ENCODE measurements at regions not wholly inside any gene's neighbourhood (a gene's known extent, or its start where the extent isn't known, plus 50 kb on each side); places are given as distances from the start of the nearest gene placed in this dataset.

DNA sequence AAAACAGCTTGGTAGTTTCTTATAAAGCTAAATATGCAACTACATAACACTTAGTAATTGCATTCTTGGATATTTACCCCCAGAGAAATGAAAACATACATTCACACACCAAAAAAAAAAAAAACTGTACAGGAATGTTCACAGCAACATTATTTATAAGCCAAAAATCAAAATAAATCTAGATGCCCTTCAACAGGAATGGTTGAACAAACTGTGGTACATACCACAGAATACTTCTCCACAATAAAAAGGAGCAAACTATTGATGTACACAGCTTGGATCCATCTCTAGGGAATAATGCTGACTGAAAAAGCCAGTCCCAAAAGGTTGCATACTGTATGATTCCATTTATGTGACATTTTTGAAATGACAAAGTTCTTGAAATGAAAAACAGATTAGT is 62.1 kb upstream of the SLC38A4 start (continued):
- TF ChIP-seq PRDM15 (CRISPR knock-in tag; IDR thresholded peaks at IDR 0.05) = no peak
- no peak for TF ChIP-seq NR2C2 (CRISPR knock-in tag; IDR thresholded peaks at IDR 0.05; ENCODE audit: borderline replicate concordance)
- no peak for TF ChIP-seq ZSCAN12 (CRISPR knock-in tag; IDR thresholded peaks at IDR 0.05)
- TF ChIP-seq ZNF235 (CRISPR knock-in tag; IDR thresholded peaks at IDR 0.05; ENCODE audit: borderline replicate concordance) = no peak
- no peak for TF ChIP-seq MNT (IDR thresholded peaks at IDR 0.05)
- TF ChIP-seq EZH2 (conservative IDR thresholded peaks at IDR 0.05; ENCODE audit: low read depth, low read length) = no peak
- TF ChIP-seq RBAK (CRISPR knock-in tag; IDR thresholded peaks at IDR 0.05) = no peak
- no peak for TF ChIP-seq SAFB2 (CRISPR knock-in tag; IDR thresholded peaks at IDR 0.05; ENCODE audit: borderline replicate concordance, low read depth)
- TF ChIP-seq ZNF337 (CRISPR knock-in tag; IDR thresholded peaks at IDR 0.05; ENCODE audit: borderline replicate concordance, low read depth) = no peak
- TF ChIP-seq NR2F1 (CRISPR knock-in tag; IDR thresholded peaks at IDR 0.05) = no peak
- TF ChIP-seq DNMT3B (CRISPR knock-in tag; conservative IDR thresholded peaks at IDR 0.05) = no peak

Measured in HepG2 (cell line).